HepG2 (cell line): ENCODE measurements at regions not wholly inside any gene's neighbourhood (a gene's known extent, or its start where the extent isn't known, plus 50 kb on each side); places are given as distances from the start of the nearest gene placed in this dataset.

Experiments
- ATAC-seq: fragments of 200-7000 bp; cut with Tn5 transposase; 3 replicates; pipeline ENCODE4 v1.9.1; 2020; ENCODE audit warnings: mild to moderate bottlenecking, moderate library complexity
- BruUV-seq: library from RNA; stranded (reverse); fragments of 400-500 nt; replicated peaks from 2 replicates; lab custom pipeline; 2021; lab: Mats Ljungman, UMichigan
- CTCF ChIA-PET: fragments of 300-600 bp; formaldehyde crosslinking; extraction: SDS; loops from one replicate; lab custom pipeline; 2021; ENCODE audit warnings: low total read pairs, inconsistent platforms, low intra/inter-chr PET ratio; lab: Yijun Ruan, JAX
- POLR2A ChIA-PET: fragments of 350-600 bp; sonication (Branson Sonifier 250); formaldehyde crosslinking; loops from one replicate; lab custom pipeline; 2020; ENCODE audit warnings: antibody characterized with exemption, inconsistent platforms; lab: Yijun Ruan, JAX
- DNase-seq: peaks from one replicate; pipeline ENCODE4 v3.0.0-alpha.2; 2015; ENCODE audit warnings: low spot score
- FAIRE-seq: peaks from 3 replicates; lab custom pipeline; 2011; peaks lifted over from hg19 to GRCh38; lab: Jason Lieb, UNC
- H2AFZ ChIP-seq: one replicate; pipeline ENCODE4 v1.6.1; 2011; ENCODE audit warnings: low read length, inconsistent platforms
- H3K27ac ChIP-seq: fragments of 300-600 bp; 3 replicates; pipeline ENCODE4 v1.8.0; 2011; ENCODE audit warnings: mixed run types, mild to moderate bottlenecking, mixed read lengths, low read length, inconsistent platforms; ENCODE audit not compliant: insufficient read depth; ENCODE audit errors: extremely low read length
- H3K27me3 ChIP-seq, 2 experiments: fragments of 200-600 bp in 1 of 2; 2 replicates in 1 of 2; 3 replicates in 1 of 2; pipeline versions ENCODE4 v1.6.0 to v1.8.0; 2011; ENCODE audit warnings: low read length in 2 of 2, mild to moderate bottlenecking in 2 of 2, moderate library complexity in 2 of 2, inconsistent platforms in 1 of 2; ENCODE audit not compliant: insufficient read depth in 2 of 2, control insufficient read depth in 1 of 2
- H3K36me3 ChIP-seq, 2 experiments: fragments of 200-600 bp in 1 of 2; replicated peaks in 1 of 2; 2 replicates in 1 of 2; 3 replicates in 1 of 2; pipeline versions ENCODE4 v1.5.1 to v1.8.0; 2011; ENCODE audit warnings: low read length in 2 of 2, inconsistent platforms in 1 of 2; ENCODE audit not compliant: insufficient read depth in 2 of 2, control insufficient read depth in 1 of 2
- H3K4me1 ChIP-seq: 2 replicates; pipeline ENCODE4 v1.5.1; 2012; ENCODE audit warnings: low read length, inconsistent platforms; ENCODE audit not compliant: insufficient read depth
- H3K4me2 ChIP-seq: 2 replicates; pipeline ENCODE4 v1.6.0; 2011; ENCODE audit warnings: low read depth, low read length, inconsistent platforms
- H3K4me3 ChIP-seq, 3 experiments: fragments of 200-600 bp in 1 of 3; sonication (generic), shearing (Covaris generic) in 1 of 3; replicated peaks in 1 of 3; 2 replicates each; pipeline ENCODE4 v1.5.1; 2011 to 2016; ENCODE audit warnings: low read length in 3 of 3, inconsistent platforms in 2 of 3, low read depth in 2 of 3, mild to moderate bottlenecking in 2 of 3, control low read depth in 1 of 3, mixed read lengths in 1 of 3; ENCODE audit not compliant: insufficient read depth in 1 of 3
- H3K79me2 ChIP-seq: one replicate; pipeline ENCODE4 v1.6.1; 2011; ENCODE audit warnings: low read length, inconsistent platforms; ENCODE audit not compliant: insufficient read depth
- H3K9ac ChIP-seq: 2 replicates; pipeline ENCODE4 v1.6.0; 2011; ENCODE audit warnings: mild to moderate bottlenecking, low read depth, low read length, inconsistent platforms; ENCODE audit not compliant: insufficient read depth
- H3K9me3 ChIP-seq: 2 replicates; pipeline ENCODE4 v1.5.1; 2012; ENCODE audit warnings: mild to moderate bottlenecking, low read length
- H4K20me1 ChIP-seq: 2 replicates; pipeline ENCODE4 v1.6.0; 2011; ENCODE audit warnings: inconsistent platforms, mild to moderate bottlenecking, low read length, moderate library complexity; ENCODE audit not compliant: insufficient read depth
- ATRX ChIP-seq: sonication (generic); formaldehyde crosslinking; IDR thresholded peaks from 2 replicates; pipeline ENCODE4 v1.4.0; 2020; ENCODE audit warnings: missing genetic modification reagents, borderline replicate concordance
- CEBPG ChIP-seq: IDR thresholded peaks from 2 replicates; pipeline ENCODE4 v1.6.1; 2016
- DPF2 ChIP-seq: sonication (generic); formaldehyde crosslinking; IDR thresholded peaks from 2 replicates; pipeline ENCODE4 v1.4.0; 2020; ENCODE audit warnings: mild to moderate bottlenecking, low read depth, missing genetic modification reagents, borderline replicate concordance
- KAT8 ChIP-seq: IDR thresholded peaks from 2 replicates; pipeline ENCODE4 v1.6.1; 2016; ENCODE audit warnings: missing genetic modification reagents, missing compliant biosample characterization
- KLF15 ChIP-seq: sonication (generic); formaldehyde crosslinking; IDR thresholded peaks from 2 replicates; pipeline ENCODE4 v1.8.1; 2023; ENCODE audit warnings: borderline replicate concordance, mild to moderate bottlenecking, inconsistent platforms, missing genetic modification reagents, mixed read lengths
- MAFK ChIP-seq, 2 experiments: IDR thresholded peaks in 1 of 2; conservative IDR thresholded peaks in 1 of 2; 2 replicates each; pipeline ENCODE4 v1.6.1; 2011; ENCODE audit warnings: improper control_type of control experiment in 2 of 2, low read length in 2 of 2
- RBFOX2 ChIP-seq: fragments of 200-400 bp; formaldehyde crosslinking; IDR thresholded peaks from 2 replicates; pipeline ENCODE4 v1.6.1; 2017; ENCODE audit warnings: low read depth, mild to moderate bottlenecking, low read length
- STAG1 ChIP-seq: sonication (generic); formaldehyde crosslinking; IDR thresholded peaks from 2 replicates; pipeline ENCODE4 v1.4.0; 2020; ENCODE audit warnings: missing genetic modification reagents
- ZNF180 ChIP-seq: sonication (generic); formaldehyde crosslinking; IDR thresholded peaks from 2 replicates; pipeline ENCODE4 v1.4.0; 2020; ENCODE audit warnings: low read depth, missing genetic modification reagents, borderline replicate concordance
- ZNF709 ChIP-seq: sonication (generic); formaldehyde crosslinking; IDR thresholded peaks from 2 replicates; pipeline ENCODE4 v1.5.0; 2020; ENCODE audit warnings: mild to moderate bottlenecking, missing genetic modification reagents
- WGBS: methylation state at CpG from one replicate; pipeline ENCODE4 v1.1.6; 2017; ENCODE audit warnings: low lambda C conversion rate; 5-methylcytosine and 5-hydroxymethylcytosine counted together
- in situ Hi-C: cut with HindIII; loops from 2 replicates; pipeline ENCODE4 v1.10.0; 2017; ENCODE audit warnings: low pct_unique_long_range_greater_than_20kb; ENCODE audit not compliant: extremely low pct_ligation_motif_present
- intact Hi-C: fragments of 100-400 bp; cut with micrococcal nuclease; formaldehyde crosslinking; loops from one replicate; pipeline ENCODE4 v1.10.0; 2022; ENCODE audit not compliant: unreplicated experiment
- TF ChIP-seq, protein P1 (sequence below): sonication (generic); formaldehyde crosslinking; IDR thresholded peaks from 2 replicates; pipeline ENCODE4 v1.8.0; 2023; ENCODE audit warnings: mild to moderate bottlenecking, missing genetic modification reagents
- TF ChIP-seq, protein P2 (sequence below): sonication (generic); formaldehyde crosslinking; IDR thresholded peaks from 2 replicates; pipeline ENCODE4 v1.8.0; 2022; ENCODE audit warnings: missing genetic modification reagents, mild to moderate bottlenecking, moderate library complexity, borderline replicate concordance
- TF ChIP-seq, protein P3 (sequence below): sonication (generic); formaldehyde crosslinking; IDR thresholded peaks from 2 replicates; pipeline ENCODE4 v1.4.0; 2020; ENCODE audit warnings: mild to moderate bottlenecking, missing genetic modification reagents

DNA sequence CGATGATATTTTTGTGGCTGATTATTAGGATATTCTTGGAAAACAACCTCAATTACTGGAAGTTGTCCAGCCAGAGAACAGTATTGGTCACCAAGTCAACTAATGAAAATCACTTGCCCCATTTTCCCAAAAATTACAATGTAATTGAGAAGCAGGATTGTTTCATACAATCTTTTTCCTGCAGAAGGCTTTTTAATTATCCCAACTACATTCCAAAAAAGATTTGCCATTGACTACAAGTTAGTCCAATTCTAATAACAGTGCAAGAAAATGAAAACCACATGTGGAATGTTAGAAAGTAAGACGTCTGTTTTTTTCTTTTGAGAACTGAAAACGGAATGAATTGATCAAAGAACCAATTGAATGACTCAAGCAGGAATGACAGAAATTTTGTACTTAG is 1195.8 kb downstream of the SORCS1 start:
- H3K4me3 ChIP-seq = no peak overlapping the region
- in situ Hi-C loops = no loop called here
- no peak for TF ChIP-seq RBFOX2
- TF ChIP-seq DPF2 = no peak
- TF ChIP-seq CEBPG = no peak
- TF ChIP-seq KLF15 = no peak
- no peak for TF ChIP-seq KAT8
- TF ChIP-seq, protein P1, sequence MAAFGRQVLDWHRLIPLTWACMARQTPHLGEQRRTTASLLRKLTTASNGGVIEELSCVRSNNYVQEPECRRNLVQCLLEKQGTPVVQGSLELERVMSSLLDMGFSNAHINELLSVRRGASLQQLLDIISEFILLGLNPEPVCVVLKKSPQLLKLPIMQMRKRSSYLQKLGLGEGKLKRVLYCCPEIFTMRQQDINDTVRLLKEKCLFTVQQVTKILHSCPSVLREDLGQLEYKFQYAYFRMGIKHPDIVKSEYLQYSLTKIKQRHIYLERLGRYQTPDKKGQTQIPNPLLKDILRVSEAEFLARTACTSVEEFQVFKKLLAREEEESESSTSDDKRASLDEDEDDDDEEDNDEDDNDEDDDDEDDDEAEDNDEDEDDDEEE = no peak
- no peak for TF ChIP-seq MAFK (conservative IDR thresholded peaks at IDR 0.05 in 1 of 2, IDR thresholded peaks at IDR 0.05 in 1 of 2; ENCODE audit: low read length in 2 of 2)
- no peak for TF ChIP-seq STAG1
- TF ChIP-seq, protein P2, sequence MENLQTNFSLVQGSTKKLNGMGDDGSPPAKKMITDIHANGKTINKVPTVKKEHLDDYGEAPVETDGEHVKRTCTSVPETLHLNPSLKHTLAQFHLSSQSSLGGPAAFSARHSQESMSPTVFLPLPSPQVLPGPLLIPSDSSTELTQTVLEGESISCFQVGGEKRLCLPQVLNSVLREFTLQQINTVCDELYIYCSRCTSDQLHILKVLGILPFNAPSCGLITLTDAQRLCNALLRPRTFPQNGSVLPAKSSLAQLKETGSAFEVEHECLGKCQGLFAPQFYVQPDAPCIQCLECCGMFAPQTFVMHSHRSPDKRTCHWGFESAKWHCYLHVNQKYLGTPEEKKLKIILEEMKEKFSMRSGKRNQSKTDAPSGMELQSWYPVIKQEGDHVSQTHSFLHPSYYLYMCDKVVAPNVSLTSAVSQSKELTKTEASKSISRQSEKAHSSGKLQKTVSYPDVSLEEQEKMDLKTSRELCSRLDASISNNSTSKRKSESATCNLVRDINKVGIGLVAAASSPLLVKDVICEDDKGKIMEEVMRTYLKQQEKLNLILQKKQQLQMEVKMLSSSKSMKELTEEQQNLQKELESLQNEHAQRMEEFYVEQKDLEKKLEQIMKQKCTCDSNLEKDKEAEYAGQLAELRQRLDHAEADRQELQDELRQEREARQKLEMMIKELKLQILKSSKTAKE (CRISPR knock-in tag) = no peak
- TF ChIP-seq, protein P3, sequence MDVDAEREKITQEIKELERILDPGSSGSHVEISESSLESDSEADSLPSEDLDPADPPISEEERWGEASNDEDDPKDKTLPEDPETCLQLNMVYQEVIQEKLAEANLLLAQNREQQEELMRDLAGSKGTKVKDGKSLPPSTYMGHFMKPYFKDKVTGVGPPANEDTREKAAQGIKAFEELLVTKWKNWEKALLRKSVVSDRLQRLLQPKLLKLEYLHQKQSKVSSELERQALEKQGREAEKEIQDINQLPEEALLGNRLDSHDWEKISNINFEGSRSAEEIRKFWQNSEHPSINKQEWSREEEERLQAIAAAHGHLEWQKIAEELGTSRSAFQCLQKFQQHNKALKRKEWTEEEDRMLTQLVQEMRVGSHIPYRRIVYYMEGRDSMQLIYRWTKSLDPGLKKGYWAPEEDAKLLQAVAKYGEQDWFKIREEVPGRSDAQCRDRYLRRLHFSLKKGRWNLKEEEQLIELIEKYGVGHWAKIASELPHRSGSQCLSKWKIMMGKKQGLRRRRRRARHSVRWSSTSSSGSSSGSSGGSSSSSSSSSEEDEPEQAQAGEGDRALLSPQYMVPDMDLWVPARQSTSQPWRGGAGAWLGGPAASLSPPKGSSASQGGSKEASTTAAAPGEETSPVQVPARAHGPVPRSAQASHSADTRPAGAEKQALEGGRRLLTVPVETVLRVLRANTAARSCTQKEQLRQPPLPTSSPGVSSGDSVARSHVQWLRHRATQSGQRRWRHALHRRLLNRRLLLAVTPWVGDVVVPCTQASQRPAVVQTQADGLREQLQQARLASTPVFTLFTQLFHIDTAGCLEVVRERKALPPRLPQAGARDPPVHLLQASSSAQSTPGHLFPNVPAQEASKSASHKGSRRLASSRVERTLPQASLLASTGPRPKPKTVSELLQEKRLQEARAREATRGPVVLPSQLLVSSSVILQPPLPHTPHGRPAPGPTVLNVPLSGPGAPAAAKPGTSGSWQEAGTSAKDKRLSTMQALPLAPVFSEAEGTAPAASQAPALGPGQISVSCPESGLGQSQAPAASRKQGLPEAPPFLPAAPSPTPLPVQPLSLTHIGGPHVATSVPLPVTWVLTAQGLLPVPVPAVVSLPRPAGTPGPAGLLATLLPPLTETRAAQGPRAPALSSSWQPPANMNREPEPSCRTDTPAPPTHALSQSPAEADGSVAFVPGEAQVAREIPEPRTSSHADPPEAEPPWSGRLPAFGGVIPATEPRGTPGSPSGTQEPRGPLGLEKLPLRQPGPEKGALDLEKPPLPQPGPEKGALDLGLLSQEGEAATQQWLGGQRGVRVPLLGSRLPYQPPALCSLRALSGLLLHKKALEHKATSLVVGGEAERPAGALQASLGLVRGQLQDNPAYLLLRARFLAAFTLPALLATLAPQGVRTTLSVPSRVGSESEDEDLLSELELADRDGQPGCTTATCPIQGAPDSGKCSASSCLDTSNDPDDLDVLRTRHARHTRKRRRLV (CRISPR knock-in tag) = no peak
- TF ChIP-seq ZNF709 (CRISPR knock-in tag) = no peak
- no peak for TF ChIP-seq ZNF180 (CRISPR knock-in tag)
- no peak for TF ChIP-seq ATRX (CRISPR knock-in tag)

More for the DNA sequence above, 1195.8 kb downstream of the SORCS1 start:
- Histone ChIP-seq H3K4me1 (no peaks in the 10 kb centered on the region), H3K27me3 (no peaks in the 10 kb centered on the region), H3K9me3 (peaks cover 74% of the 10 kb centered on the region), H2AFZ (no peak overlapping the region), H3K27ac (no peak overlapping the region), H4K20me1 (no peaks in the 10 kb centered on the region), H3K79me2 (no peaks in the 10 kb centered on the region), H3K4me2 (no peak overlapping the region), H3K36me3 (no peaks in the 10 kb centered on the region), H3K9ac (no peak overlapping the region)
- 17% methylated on average over 3 of the region's 3 CpGs for WGBS
- intact Hi-C loops = no loop called here
- FAIRE-seq (no peak), DNase-seq (no peak), ATAC-seq (no peak)
- POLR2A ChIA-PET = no interaction called here
- no TSS peak for BruUV-seq
- CTCF ChIA-PET = no interaction called here
